ENCODE measurements at regions not wholly inside any gene's neighbourhood (a gene's known extent, or its start where the extent isn't known, plus 50 kb on each side); places are given as distances from the start of the nearest gene placed in this dataset.

GRCh38 chr21:35791541-35792325, 268.6 kb downstream of the SETD4 start:
- no peak for DNase-seq (ENCODE audit: low spot score in 2 of 2)
- 89 to 90% methylated on average over 10 of the region's 10 CpGs for WGBS, 2 donors
- TF ChIP-seq CTCF (IDR thresholded peaks at IDR 0.05) = no peak
- no peak for TF ChIP-seq POLR2A (IDR thresholded peaks at IDR 0.05)
- intact Hi-C loops (cut with DNase I; ENCODE audit: low total_unique reads) = no loop called here
- H3K4me3 ChIP-seq (ENCODE audit: low read depth, poor library complexity, severe bottlenecking) = no peak overlapping the region

- no peak overlapping the region for H3K4me3 ChIP-seq (ENCODE audit: low read depth, poor library complexity, severe bottlenecking)
- intact Hi-C loops (cut with DNase I; ENCODE audit: low total_unique reads) = no loop called here
- TF ChIP-seq CTCF (IDR thresholded peaks at IDR 0.05) = no peak
- TF ChIP-seq POLR2A (IDR thresholded peaks at IDR 0.05) = no peak
- DNase-seq (ENCODE audit: low spot score in 2 of 2) = no peak
Measured at GRCh38 chr21:35783721-35784120, 276.6 kb downstream of the SETD4 start.

GRCh38 chr21:35782667-35783066, 277.7 kb downstream of the SETD4 start:
- no peak overlapping the region for H3K4me3 ChIP-seq (ENCODE audit: low read depth, poor library complexity, severe bottlenecking)
- TF ChIP-seq CTCF (IDR thresholded peaks at IDR 0.05) (no peak), POLR2A (IDR thresholded peaks at IDR 0.05) (no peak)
- no peak for DNase-seq (ENCODE audit: low spot score in 2 of 2)
- intact Hi-C loops (cut with DNase I; ENCODE audit: low total_unique reads) = no loop called here

GRCh38 chr21:35780983-35781382, 279.3 kb downstream of the SETD4 start:
- WGBS, 2 donors = 83 to 88% methylated on average over 4 of the region's 4 CpGs
- intact Hi-C loops (cut with DNase I; ENCODE audit: low total_unique reads) = no loop called here

GRCh38 chr21:35779690-35780570, 280.4 kb downstream of the SETD4 start:
- no peak overlapping the region for H3K4me3 ChIP-seq (ENCODE audit: low read depth, poor library complexity, severe bottlenecking)
- WGBS, 2 donors = 69 to 72% methylated on average over 7 of the region's 7 CpGs
- no peak for TF ChIP-seq POLR2A (IDR thresholded peaks at IDR 0.05)
- TF ChIP-seq CTCF (IDR thresholded peaks at IDR 0.05) = no peak
- no peak for DNase-seq (ENCODE audit: low spot score in 2 of 2)
- intact Hi-C loops (cut with DNase I; ENCODE audit: low total_unique reads) = no loop called here

More at GRCh38 chr21:35780983-35781382, 279.3 kb downstream of the SETD4 start:
- no peak for DNase-seq (ENCODE audit: low spot score in 2 of 2)
- TF ChIP-seq CTCF (IDR thresholded peaks at IDR 0.05) (no peak), POLR2A (IDR thresholded peaks at IDR 0.05) (no peak)
- H3K4me3 ChIP-seq (ENCODE audit: low read depth, poor library complexity, severe bottlenecking) = no peak overlapping the region
